ENCODE measurements at regions not wholly inside any gene's neighbourhood (a gene's known extent, or its start where the extent isn't known, plus 50 kb on each side); places are given as distances from the start of the nearest gene placed in this dataset.

DNA sequence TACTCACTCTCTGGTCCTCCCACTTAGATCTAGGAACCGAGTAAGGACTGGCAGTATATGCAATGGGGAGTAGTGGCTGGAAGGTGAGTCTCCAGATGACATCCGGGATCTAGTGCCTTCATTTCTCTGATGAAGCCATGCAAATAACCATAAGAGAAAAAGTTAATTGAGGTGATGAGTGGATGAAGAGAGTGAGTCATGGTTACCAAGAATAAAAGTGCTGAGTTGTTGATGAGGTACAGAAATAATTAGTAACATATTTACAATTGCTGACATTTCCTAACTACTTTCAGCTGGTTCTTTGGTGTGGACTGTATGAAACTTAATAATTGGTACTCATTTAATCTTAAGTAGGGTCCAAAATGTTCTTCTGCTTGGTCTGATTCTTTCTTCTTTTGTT lies 146.7 kb upstream of the PITX2 start:
- TF ChIP-seq, protein P1, sequence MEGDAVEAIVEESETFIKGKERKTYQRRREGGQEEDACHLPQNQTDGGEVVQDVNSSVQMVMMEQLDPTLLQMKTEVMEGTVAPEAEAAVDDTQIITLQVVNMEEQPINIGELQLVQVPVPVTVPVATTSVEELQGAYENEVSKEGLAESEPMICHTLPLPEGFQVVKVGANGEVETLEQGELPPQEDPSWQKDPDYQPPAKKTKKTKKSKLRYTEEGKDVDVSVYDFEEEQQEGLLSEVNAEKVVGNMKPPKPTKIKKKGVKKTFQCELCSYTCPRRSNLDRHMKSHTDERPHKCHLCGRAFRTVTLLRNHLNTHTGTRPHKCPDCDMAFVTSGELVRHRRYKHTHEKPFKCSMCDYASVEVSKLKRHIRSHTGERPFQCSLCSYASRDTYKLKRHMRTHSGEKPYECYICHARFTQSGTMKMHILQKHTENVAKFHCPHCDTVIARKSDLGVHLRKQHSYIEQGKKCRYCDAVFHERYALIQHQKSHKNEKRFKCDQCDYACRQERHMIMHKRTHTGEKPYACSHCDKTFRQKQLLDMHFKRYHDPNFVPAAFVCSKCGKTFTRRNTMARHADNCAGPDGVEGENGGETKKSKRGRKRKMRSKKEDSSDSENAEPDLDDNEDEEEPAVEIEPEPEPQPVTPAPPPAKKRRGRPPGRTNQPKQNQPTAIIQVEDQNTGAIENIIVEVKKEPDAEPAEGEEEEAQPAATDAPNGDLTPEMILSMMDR (IDR thresholded peaks at IDR 0.05), result no peak
- TF ChIP-seq POLR2AphosphoS5 (IDR thresholded peaks at IDR 0.05; ENCODE audit: low read depth, low read length), result no peak
